CD4-positive, alpha-beta T cell treated with Interleukin-12 subunit alpha and Interleukin-12 subunit beta, for 1 hour (primary cell): ENCODE measurements at regions not wholly inside any gene's neighbourhood (a gene's known extent, or its start where the extent isn't known, plus 50 kb on each side); places are given as distances from the start of the nearest gene placed in this dataset.
"Not testable (repeated sequence)": the region's sequence is repeated elsewhere in the genome, so short reads cannot be mapped to it uniquely, and the experiment has no call there.

ENCODE experiments used
- DNase-seq: peaks from one replicate; pipeline ENCODE4 v3.0.0-alpha.2; 2020

- no peak for DNase-seq
Measured at GRCh38 chr17:33924104-33924503, 331.0 kb upstream of the CCL2 start.

GRCh38 chr17:33925649-33926048 lies 329.4 kb upstream of the CCL2 start:
- DNase-seq = no peak

GRCh38 chr17:33927732-33928133 lies 327.4 kb upstream of the CCL2 start:
- DNase-seq = no peak

- DNase-seq = no peak
Measured at GRCh38 chr17:33929181-33929724, 325.8 kb upstream of the CCL2 start.

- DNase-seq = not testable (repeated sequence)
Measured at GRCh38 chr17:33931148-33931814, 323.8 kb upstream of the CCL2 start.

GRCh38 chr17:33932996-33933395 lies 322.1 kb upstream of the CCL2 start:
- DNase-seq = no peak

- DNase-seq = no peak
Measured at GRCh38 chr17:33933576-33933975, 321.5 kb upstream of the CCL2 start.

- DNase-seq = no peak
Measured at GRCh38 chr17:33934696-33935095, 320.4 kb upstream of the CCL2 start.

- DNase-seq = no peak
Measured at GRCh38 chr17:33935822-33936221, 319.3 kb upstream of the CCL2 start.

GRCh38 chr17:33936764-33937163 lies 318.3 kb upstream of the CCL2 start:
- DNase-seq = no peak

- no peak for DNase-seq
Measured at GRCh38 chr17:33939959-33940358, 315.1 kb upstream of the CCL2 start.

- no peak for DNase-seq
Measured at GRCh38 chr17:33940769-33941370, 314.2 kb upstream of the CCL2 start.

- DNase-seq = no peak
Measured at GRCh38 chr17:33941744-33942143, 313.3 kb upstream of the CCL2 start.

GRCh38 chr17:33942414-33942813 lies 312.7 kb upstream of the CCL2 start:
- DNase-seq = no peak

- no peak for DNase-seq
Measured at GRCh38 chr17:33944412-33944811, 310.7 kb upstream of the CCL2 start.

- no peak for DNase-seq
Measured at GRCh38 chr17:33944826-33945225, 310.3 kb upstream of the CCL2 start.

GRCh38 chr17:33945646-33946546 lies 309.2 kb upstream of the CCL2 start:
- no peak for DNase-seq

GRCh38 chr17:33947762-33948161 lies 307.3 kb upstream of the CCL2 start:
- DNase-seq = no peak

- no peak for DNase-seq
Measured at GRCh38 chr17:33948309-33948708, 306.8 kb upstream of the CCL2 start.

- DNase-seq = no peak
Measured at GRCh38 chr17:33949100-33949499, 306.0 kb upstream of the CCL2 start.

GRCh38 chr17:33950061-33950460 lies 305.0 kb upstream of the CCL2 start:
- no peak for DNase-seq

- DNase-seq = no peak
Measured at GRCh38 chr17:33952425-33952824, 302.7 kb upstream of the CCL2 start.

- DNase-seq = no peak
Measured at GRCh38 chr17:33954597-33954996, 300.5 kb upstream of the CCL2 start.

GRCh38 chr17:33955461-33955860 lies 299.6 kb upstream of the CCL2 start:
- no peak for DNase-seq
